NK-92 (cell line): ENCODE measurements at regions not wholly inside any gene's neighbourhood (a gene's known extent, or its start where the extent isn't known, plus 50 kb on each side); places are given as distances from the start of the nearest gene placed in this dataset.
"Not testable (repeated sequence)": the region's sequence is repeated elsewhere in the genome, so short reads cannot be mapped to it uniquely, and the experiment has no call there.

Experiments used
- DNase-seq: peaks from one replicate; lab custom pipeline; 2025; ENCODE audit not compliant: unreplicated experiment; lab: John Stamatoyannopoulos, UW

DNA sequence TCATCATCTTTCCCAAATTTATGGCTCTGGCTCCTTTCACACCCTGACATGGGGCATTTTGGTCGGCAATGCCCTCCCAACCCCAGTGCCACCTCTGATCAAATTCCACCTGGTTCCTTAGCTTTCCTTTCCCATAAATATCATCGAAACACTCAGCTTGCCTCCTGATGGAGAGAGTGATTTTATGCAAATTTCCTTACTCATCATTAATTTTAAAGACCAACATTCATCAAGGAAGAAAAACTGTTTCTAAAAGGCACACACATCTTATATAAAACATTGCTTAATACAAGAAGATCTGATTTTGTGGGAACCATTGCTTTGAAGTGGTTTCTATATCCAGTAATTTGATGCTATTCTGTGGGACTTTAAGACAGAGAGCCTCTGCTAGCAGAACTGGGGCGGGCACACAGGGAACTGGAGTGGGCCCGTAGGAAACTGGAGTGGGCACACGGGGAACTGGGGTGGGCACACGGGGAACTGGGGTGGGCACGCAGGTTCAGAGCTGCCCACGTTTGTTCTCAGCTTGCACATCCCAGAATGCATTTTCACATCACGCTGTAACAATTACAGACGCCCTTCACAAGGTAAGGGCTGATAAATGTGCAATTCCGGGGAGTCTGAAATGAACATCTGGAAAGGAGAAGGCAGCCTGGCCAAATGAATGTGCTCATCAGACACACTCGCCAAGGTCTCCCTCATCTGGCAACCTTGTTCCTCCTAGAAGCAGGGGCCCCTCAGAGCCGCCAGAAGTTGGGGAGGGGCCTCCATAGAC, 174.2 kb downstream of the RTP5 start:
- DNase-seq: no peak

DNA sequence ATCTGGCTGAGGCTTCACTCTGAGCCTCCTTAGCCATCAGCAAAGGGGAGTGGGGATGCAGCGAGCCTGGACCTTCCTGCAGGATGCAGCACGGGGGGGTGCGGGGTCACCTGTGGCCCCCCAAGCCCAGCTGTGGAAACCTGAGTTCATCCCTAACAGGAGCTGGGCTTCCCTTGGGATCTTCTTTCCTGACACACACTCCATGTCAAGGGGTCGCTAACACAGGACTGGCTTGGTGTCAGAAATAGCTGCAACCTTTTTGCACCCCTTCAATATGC, 174.7 kb downstream of the RTP5 start:
- DNase-seq: no peak

DNA sequence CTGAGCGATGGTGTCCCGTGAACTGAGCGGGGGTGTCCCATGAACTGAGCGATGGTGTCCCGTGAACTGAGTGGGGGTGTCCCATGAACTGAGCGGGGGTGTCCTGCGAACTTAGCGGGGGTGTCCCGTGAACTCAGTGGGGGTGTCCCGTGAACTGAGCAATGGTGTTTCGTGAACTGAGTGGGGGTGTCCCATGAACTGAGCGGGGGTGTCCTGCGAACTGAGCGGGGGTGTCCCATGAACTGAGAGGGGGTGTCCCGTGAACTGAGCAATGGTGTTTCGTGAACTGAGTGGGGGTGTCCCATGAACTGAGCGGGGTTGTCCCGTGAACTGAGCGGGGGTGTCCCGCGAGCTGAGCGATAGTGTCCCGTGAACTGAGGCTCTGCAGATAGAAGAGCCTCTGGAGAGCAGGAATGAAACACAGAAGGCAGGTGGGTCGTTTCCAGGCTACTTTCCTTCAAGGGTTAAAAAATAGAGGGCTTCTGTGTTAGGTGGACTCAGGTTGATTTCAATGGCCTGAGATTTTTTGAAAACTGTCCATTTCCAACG, 176.1 kb downstream of the RTP5 start:
- not testable (repeated sequence) for DNase-seq

DNA sequence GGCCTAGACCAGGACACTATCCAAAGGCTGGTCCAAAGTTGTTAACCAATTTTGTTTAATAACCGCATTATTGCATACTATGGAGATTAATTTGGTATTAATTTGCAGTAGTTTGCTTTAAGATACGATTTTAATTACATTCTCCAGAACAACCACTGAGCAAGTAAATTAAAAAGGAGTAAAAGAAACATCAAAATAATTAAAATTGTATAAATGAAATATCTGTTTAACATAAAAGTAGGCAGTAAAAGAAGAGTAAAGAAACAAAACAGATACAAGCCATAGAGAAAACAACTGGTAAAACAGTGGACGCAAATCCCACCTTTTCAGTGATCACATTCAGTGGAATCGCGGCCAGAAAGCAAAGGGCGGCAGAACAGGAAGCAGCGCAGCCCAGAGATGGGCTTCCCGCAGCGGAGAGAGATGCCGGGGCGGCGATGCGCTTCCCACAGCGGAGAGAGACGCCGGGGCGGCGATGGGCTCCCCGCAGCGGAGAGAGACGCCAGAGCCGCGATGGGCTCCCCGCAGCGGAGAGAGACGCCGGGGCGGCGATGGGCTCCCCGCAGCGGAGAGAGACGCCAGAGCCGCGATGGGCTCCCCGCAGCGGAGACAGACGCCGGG, 176.8 kb downstream of the RTP5 start:
- no peak for DNase-seq

DNA sequence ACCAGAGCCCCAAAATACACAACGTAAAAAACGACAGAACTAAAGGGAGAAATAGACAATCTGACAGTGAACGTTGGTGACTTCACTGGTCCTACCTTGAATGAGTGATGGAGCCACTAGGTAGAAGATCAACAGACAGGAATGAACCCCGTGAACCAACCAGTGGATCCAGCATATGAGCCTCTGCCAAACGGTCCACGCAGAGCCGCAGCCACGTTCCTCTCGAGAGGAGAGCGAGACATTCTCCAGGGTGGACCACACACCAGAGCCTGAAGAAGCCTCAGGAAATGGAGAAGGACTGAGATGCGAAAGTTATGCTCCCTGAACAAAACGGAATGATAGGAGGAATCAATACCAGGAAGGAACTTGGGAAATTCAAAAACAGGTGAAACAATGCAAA, 178.4 kb downstream of the RTP5 start:
- DNase-seq: no peak

DNA sequence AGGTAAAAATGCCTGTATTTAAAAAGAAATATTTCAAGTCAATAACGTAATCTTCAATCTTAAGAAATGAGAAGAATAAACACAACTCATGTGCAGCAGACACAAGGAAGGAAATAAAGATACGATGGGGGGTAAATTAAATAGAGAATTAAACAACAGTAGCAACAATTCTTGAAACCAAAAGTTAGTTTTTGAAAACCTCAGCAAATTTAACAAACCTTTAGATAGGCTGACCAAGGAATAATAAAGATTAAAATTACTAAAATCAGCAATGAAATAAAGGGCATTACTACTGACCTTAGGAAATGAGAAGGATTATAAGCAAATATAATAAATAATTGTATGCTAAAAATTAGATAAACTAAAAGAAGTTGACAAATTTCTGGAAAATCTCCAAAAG, 178.9 kb downstream of the RTP5 start:
- DNase-seq: no peak

DNA sequence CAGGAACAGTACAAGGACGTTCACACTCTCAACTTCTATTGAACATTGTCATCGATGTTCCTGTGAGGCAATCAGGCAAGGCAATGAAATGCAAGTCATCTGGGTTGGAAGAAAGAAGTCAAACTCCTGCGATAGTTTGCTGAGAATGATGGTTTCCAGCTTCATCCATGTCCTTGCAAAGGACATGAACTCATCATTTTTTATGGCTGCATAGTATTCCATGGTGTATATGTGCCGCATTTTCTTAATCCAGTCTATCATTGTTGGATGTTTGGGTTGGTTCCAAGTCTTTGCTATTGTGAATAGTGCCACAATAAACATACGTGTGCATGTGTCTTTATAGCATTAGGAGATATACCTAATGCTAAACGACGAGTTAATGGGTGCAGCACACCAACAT, 180.0 kb downstream of the RTP5 start:
- not testable (repeated sequence) for DNase-seq

DNA sequence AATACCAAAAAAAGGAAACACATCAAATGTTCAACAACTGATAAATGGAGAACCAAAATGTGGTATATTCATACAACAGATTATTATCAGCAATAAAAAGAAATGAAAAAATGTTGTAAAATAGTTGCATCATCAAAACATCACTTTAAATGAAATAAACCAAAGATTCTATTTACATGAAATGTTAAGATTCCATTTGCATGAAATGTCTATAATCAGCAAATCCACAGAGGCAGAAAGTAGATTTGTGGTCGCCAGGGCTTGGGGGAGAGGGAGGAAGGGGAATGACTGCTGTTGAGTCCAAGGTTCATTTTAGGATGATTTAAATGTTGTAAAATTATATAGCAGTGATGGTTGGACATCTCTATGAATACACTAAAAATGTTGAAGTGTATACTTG, 181.9 kb downstream of the RTP5 start:
- DNase-seq: no peak

DNA sequence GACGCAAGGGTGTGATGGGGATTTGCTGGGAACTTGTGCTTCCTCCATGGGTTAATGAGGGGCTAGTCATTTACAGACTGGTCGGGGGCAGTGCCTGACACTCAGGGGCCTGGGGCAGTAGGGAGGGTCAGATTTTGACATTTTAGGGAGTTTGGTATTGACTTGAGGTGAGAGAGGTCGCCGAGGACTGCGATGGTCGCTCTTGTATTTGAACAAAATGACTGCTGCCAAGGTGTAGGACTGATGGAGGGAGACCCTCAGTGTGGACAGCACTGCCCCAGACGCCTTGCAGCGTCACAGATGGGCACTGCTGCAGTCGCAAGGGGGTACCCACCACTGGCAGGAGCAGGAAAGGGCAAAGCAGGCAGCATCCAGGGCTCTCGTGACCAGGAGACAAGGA, 182.9 kb downstream of the RTP5 start:
- no peak for DNase-seq

DNA sequence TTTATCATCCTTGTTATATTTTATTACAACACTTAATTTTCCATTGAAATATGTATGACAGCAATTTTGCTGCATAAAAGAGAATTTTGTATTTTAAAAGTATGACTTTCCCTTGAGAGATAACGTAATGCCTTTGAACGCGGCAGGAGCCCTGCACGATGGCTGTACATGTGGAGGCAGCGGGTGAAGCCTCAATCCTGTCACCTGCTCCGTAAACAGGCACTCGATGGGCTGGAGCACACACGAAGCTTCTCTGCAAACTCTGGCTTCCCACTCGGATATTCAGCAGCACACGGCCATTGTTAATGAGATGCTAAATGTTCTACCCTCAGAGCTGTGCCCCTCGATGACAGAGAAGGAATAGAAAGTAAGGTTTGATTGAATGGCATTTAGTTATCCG, 184.4 kb downstream of the RTP5 start:
- no peak for DNase-seq

DNA sequence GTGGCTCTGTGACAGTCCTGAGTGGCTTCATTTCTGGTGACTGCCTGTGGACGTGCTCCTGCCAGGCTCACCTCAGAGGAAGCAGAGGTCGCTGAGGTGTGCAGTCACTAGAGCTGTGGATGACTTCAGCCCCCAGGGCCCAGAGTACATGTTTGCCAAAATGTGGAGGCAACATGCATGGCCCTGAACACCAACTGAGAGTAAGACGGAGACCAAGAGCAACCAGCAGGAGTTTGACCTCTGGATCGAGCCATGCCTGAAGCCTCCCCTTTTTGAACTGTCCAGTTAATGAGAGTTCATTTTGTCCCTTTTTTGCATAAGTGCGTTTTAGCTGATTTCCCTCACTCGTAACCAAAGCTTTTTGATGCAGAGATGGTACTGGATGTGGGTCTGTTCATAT, 184.9 kb downstream of the RTP5 start:
- no peak for DNase-seq

DNA sequence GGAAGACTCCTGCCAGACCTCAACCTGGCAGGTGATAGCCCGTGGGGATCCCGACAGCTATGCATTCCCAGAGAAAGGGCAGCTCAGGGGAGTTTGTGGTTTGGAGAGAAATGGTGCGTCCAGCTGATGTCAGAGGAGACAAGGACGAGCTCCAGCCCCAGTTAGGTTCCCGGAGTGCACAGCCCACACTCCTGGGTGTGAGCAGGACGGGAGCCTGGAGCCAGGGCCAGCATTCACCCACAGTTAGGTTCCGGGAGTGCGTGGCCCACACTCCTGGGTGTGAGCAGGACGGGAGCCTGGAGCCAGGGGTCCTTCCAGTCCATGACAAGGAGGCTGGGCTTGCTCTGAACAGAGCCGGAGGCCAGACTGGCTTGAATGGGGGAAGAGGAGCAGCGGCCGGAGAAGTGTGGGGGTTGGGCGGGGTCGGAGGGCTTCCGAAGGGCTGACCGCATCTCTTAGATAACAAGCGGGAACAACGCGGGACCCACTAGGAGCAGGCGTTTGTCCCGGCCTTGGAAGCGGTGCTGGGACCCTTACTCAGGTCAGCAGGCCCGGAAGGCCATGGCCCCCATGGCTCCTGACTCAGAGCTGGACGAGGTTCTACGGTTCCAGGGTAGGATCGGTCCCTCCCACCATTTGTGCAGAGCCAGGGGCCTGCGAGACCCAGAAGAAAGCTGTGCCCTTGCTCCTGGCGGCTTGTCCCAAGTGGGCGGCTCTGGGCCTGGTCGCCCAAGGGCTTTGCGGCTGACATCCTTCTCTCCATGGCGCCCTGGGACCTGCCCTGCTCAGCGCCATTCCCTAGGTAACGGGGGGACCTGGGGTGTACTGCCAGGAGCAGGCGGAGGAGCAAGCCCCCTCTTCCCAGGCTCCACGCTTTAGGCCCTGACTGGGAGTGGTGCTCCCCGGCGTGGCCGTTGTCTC, 185.6 kb downstream of the RTP5 start:
- DNase-seq: no peak

DNA sequence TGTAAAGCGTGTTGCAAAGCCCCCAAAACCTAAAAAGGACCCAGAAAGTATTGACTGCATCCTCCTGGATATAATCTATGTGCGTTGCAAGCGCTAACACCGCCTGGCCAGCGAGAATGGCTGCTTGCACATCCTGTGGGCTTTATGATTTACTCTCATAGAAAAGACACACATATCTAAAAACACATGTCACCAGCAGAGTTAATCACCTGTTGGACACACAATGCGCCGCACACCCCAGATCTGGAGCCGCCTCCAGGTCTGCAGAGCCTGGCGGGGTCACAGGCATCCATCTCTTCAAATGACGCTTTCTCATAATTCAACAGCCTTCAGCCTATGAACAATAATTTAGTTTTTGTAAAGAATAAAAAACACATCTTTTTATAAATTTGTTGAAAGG, 186.5 kb downstream of the RTP5 start:
- DNase-seq: no peak

DNA sequence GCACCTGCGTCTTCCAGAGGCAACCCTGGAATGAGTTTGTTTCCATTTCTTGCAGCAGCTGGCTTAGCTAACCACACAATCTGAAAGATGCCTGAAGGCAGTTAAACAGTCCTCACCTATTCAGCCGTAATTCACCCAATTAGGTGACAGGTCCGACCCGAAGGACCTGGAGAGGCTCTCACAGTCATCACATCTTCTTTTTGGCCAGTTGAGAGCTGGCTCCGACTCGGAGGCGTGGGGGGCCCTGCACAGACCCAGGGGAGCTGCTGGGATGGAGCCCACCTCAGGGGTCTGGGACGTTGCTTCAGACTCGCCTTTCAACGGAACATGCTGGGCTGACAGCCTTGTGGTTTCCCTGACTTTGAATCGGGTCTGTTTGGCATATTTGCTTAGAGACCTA, 187.3 kb downstream of the RTP5 start:
- DNase-seq: no peak

DNA sequence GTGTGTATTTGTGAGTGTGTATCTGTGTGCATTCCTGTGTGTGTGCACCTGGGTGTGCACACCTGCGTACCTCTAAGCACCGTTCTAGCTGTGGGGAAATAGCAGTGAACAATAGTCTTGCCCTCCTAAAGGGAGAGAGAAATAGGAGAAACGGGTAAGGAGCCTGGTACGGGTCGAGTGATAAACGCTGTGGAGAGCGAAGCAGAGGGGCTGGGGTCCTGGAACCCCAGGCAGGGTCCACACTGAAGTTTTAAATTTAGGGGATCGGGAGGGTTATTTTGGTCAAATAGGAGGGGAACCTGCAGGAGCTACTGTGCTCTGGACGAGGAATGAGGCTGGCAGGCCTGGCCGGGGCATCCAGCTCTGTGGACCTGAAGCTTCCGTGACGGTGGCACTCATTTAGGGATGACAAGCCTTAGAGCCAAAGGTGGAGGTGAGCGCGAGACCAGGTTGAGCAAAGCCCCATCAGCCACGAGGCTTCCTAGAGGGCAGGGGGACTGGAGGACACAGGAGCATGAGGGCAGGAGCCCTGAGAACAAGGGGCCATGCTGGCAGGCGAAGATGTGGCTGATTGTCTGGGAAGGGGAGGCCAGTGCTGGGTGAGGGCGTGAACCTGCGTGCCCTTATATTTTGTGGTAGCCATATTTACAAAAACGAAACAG, 188.0 kb downstream of the RTP5 start:
- no peak for DNase-seq

DNA sequence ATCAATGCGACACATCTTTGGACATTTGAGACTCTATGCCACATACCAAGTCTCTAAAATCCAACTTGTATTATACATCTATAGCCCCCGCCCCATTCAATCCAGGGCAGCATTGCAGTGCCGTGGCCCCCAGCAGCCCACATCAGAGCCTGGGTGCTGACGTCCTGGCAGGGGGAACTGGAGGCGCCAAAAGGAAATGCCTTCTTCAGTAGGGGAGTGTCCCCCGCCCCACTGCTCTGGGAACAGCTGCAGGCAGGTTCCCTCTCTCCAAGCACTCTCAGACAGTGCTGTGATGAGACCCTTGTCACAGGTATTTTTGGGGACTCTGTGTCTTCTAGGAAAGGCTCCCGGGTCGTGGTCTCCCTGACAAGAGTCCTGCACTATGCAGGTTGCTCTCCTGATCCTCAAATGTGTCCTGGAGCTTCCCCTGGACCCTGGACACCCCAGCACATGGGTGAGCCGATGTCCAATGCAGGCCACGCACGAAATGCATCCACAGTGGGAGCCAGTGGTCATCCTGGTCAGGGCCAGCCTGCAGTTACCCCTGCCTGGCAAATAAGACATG, 188.7 kb downstream of the RTP5 start:
- DNase-seq: no peak

DNA sequence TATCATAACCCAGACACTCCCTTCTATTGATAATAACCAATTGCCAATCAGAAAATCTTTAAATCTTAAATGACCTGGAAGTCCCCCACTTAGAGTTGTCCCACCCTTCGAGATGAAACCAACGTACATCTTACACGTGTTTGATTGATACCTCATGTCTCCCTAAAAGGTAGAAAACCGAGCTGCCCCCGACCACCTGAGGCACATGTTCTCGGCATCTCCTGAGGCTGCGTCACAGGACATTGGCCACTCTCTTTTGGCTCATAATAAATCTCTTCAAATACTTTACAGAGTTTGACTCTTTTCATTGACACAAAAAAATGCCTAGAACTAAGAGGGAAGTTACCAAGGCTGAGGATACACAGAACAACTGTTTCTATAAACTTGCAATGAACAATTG, 190.0 kb downstream of the RTP5 start:
- DNase-seq: no peak

DNA sequence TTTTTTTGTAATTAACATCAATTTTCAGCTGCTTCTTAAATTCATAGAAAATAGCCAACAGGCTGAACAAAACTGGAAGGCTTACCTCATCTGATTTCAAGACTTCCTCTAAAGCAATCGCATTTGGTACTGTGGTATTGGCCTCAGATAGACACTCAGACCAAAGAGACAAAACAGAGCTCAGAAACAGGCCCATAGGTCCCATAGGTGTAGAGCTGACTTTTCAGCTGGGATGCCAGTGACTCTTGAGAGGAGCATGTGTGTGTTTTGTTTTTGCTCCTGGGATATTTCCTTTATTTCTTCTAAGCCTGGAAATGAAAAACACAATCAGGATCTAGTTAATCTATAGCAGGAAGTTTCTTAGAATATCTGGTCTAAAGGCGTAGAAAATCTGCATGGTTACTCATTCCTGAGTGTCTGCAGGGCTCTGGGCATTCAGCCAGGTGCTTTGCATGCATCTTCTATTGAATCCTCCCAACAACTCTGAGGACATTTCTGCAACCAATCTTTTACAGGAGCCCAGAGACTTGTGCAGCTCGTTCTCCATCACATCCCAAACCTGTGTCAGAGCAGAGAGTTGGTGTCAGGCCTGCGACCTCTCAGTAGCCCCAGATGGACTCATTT, 190.8 kb downstream of the RTP5 start:
- DNase-seq: no peak

DNA sequence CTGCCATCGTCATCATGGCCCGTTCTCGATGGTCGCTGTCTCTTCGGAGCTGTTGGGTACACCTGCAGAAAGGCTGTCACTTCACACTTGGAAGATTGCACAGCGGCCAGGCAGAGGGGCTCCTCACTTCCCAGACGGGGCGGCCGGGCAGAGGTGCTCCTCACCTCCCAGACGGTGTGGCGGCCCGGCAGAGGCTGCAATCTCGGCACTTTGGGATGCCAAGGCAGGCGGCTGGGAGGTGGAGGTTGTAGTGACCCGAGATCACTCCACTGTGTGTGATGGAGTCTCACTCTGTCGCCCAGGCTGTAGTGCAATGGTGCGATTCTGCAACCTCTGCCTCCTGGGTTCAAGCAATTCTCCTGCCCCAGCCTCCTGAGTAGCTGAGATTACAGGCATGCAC, 192.4 kb downstream of the RTP5 start:
- DNase-seq: not testable (repeated sequence)

DNA sequence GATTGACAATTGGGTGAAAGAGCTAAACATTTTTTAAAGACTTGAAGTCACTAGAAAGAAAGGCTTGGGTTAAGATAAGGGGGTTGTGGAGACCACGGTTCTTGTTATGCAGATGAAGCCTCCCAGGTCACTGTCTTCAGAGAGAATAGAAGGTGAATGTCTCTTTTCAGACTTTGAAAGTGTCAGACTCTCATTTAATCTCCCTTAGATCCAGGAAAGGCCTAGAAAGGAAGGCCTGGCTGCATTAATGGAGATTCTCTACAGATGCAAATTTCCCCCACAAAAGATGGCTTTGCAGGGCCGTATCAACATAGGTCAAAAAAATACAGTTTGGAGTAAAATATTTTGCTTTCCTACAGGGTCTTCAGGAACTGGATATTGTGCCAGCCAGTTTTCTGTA, 193.9 kb downstream of the RTP5 start:
- no peak for DNase-seq

DNA sequence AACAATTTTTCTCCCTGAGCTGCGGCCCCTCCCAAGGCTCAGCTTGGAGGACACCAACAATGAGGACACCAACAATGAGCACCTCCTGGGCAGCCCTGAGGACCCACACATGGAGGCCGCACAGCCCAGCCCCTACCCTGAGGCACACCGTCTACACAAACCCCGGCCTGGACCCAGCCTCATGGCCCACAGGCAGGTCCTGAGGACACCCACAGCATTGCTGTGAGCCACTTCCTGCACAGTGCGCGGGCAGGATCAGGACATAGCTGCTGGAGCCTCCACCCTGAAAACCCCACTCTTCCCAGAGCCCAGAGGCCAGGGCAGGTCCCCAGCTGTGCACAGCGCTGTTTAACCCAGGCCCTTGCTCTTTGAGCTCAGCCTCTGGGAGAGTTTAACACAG, 194.3 kb downstream of the RTP5 start:
- no peak for DNase-seq
